H1 (cell line): ENCODE measurements at regions not wholly inside any gene's neighbourhood (a gene's known extent, or its start where the extent isn't known, plus 50 kb on each side); places are given as distances from the start of the nearest gene placed in this dataset.

Experiments used
- CHD2 ChIP-seq: IDR thresholded peaks from 2 replicates; pipeline ENCODE4 v1.6.1; 2012; ENCODE audit warnings: low read length, improper control_type of control experiment
- EP300 ChIP-seq, 2 experiments: IDR thresholded peaks; 1 replicate in 1 of 2; 2 replicates in 1 of 2; pipeline ENCODE4 v1.6.1; 2011 to 2012; ENCODE audit warnings: low read depth in 2 of 2, low read length in 2 of 2, mild to moderate bottlenecking in 2 of 2, borderline replicate concordance in 1 of 2, inconsistent platforms in 1 of 2, moderate library complexity in 1 of 2
- GTF2F1 ChIP-seq: IDR thresholded peaks from 2 replicates; pipeline ENCODE4 v1.6.1; 2012; ENCODE audit warnings: low read depth, low read length, improper control_type of control experiment, borderline replicate concordance
- HDAC6 ChIP-seq: IDR thresholded peaks from one replicate; pipeline ENCODE4 v1.7.1; 2012; ENCODE audit warnings: low read depth, mild to moderate bottlenecking, inconsistent platforms, low read length, moderate library complexity
- KDM4A ChIP-seq: IDR thresholded peaks from one replicate; pipeline ENCODE4 v1.7.1; 2012; ENCODE audit warnings: low read depth, mild to moderate bottlenecking, moderate library complexity, low read length, inconsistent platforms; ENCODE audit not compliant: severe bottlenecking
- MAX ChIP-seq: IDR thresholded peaks from 2 replicates; pipeline ENCODE4 v1.6.1; 2012; ENCODE audit warnings: inconsistent platforms
- RAD21 ChIP-seq, 2 experiments: IDR thresholded peaks in 1 of 2; conservative IDR thresholded peaks in 1 of 2; 2 replicates each; pipeline ENCODE4 v1.6.1; 2011; ENCODE audit warnings: low read depth in 2 of 2, low read length in 2 of 2, improper control_type of control experiment in 1 of 2, inconsistent platforms in 1 of 2, mild to moderate bottlenecking in 1 of 2, moderate library complexity in 1 of 2
- SP2 ChIP-seq: IDR thresholded peaks from 2 replicates; pipeline ENCODE4 v1.6.1; 2012; ENCODE audit warnings: mild to moderate bottlenecking, low read length, inconsistent platforms

- no peak for TF ChIP-seq EP300 (IDR thresholded peaks at IDR 0.05; ENCODE audit: borderline replicate concordance in 1 of 2, low read depth in 2 of 2, low read length in 2 of 2)
- TF ChIP-seq KDM4A, result no peak
- TF ChIP-seq RAD21 (IDR thresholded peaks at IDR 0.05 in 1 of 2, conservative IDR thresholded peaks at IDR 0.05 in 1 of 2; ENCODE audit: low read depth in 2 of 2, low read length in 2 of 2), result no peak
- TF ChIP-seq SP2, result no peak
- no peak for TF ChIP-seq GTF2F1
- no peak for TF ChIP-seq HDAC6
- TF ChIP-seq CHD2, result no peak
- peak; percentile 36; the same call in 1 of the 2 replicates for TF ChIP-seq MAX
Measured at GRCh38 chr10:131790021-131790420, 110.8 kb upstream of the PPP2R2D start (continued).
